ENCODE measurements at regions not wholly inside any gene's neighbourhood (a gene's known extent, or its start where the extent isn't known, plus 50 kb on each side); places are given as distances from the start of the nearest gene placed in this dataset.

- TF ChIP-seq HDAC2 (IDR thresholded peaks at IDR 0.05; ENCODE audit: borderline replicate concordance in 1 of 2, low read depth in 2 of 2, low read length in 2 of 2): no peak
- TF ChIP-seq CTCF (IDR thresholded peaks at IDR 0.05; ENCODE audit: control extremely low read depth in 1 of 3, insufficient read depth in 1 of 3, low read depth in 1 of 3, low read length in 3 of 3): no peak
- TF ChIP-seq USF2 (IDR thresholded peaks at IDR 0.05; ENCODE audit: low read length): no peak
- TF ChIP-seq CEBPB (IDR thresholded peaks at IDR 0.05; ENCODE audit: low read depth, low read length): no peak
- TF ChIP-seq POLR2A (IDR thresholded peaks at IDR 0.05; ENCODE audit: control extremely low read depth in 1 of 2, low read depth in 2 of 2, low read length in 2 of 2): no peak
- no peak for TF ChIP-seq YY1 (IDR thresholded peaks at IDR 0.05; ENCODE audit: low read depth, low read length)
- no peak for TF ChIP-seq KDM1A (IDR thresholded peaks at IDR 0.05; ENCODE audit: borderline replicate concordance, low read length)
- no peak for TF ChIP-seq JUN (IDR thresholded peaks at IDR 0.05; ENCODE audit: low read depth, low read length)
- no peak for TF ChIP-seq RAD21 (IDR thresholded peaks at IDR 0.05 in 1 of 2, conservative IDR thresholded peaks at IDR 0.05 in 1 of 2; ENCODE audit: low read depth in 2 of 2, low read length in 2 of 2)
- TF ChIP-seq SP2 (IDR thresholded peaks at IDR 0.05; ENCODE audit: low read length): no peak
- TF ChIP-seq TCF12 (IDR thresholded peaks at IDR 0.05; ENCODE audit: low read depth, low read length): no peak
- TF ChIP-seq POLR2AphosphoS5 (IDR thresholded peaks at IDR 0.05; ENCODE audit: low read depth, low read length): no peak
- no peak for TF ChIP-seq TAF1 (IDR thresholded peaks at IDR 0.05; ENCODE audit: low read depth, low read length)
Observed at GRCh38 chr6:98633886-98634285, 200.5 kb upstream of the POU3F2 start.
